ENCODE measurements at regions not wholly inside any gene's neighbourhood (a gene's known extent, or its start where the extent isn't known, plus 50 kb on each side); places are given as distances from the start of the nearest gene placed in this dataset.
"Not testable (repeated sequence)": the region's sequence is repeated elsewhere in the genome, so short reads cannot be mapped to it uniquely, and the experiment has no call there.

DNA sequence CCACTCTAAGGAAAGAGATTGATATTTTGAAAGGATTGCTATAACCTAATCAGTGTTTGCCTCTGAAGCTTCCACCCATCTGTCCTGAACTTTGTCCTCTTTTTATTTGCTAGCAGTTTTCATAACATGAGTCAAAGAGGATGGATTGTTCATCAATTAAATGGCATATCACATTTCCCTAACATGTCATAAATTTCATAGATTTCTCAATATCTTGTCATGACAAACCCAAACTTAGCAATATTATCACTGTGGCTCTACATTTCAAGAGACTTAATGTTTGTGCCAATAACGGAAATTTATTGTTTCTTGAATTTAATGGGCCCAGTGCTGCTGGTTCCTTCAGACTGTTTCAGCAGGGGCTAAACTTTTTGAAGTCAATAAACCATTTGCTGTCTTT lies 330.3 kb downstream of the CAAP1 start:
- no peak for ATAC-seq

GRCh38 chr9:26561928-26562327 lies 330.7 kb downstream of the CAAP1 start:
- ATAC-seq, result no peak

GRCh38 chr9:26559506-26559905 lies 333.1 kb downstream of the CAAP1 start:
- ATAC-seq, result no peak

GRCh38 chr9:26551971-26552370 lies 340.6 kb downstream of the CAAP1 start:
- no peak for ATAC-seq

DNA sequence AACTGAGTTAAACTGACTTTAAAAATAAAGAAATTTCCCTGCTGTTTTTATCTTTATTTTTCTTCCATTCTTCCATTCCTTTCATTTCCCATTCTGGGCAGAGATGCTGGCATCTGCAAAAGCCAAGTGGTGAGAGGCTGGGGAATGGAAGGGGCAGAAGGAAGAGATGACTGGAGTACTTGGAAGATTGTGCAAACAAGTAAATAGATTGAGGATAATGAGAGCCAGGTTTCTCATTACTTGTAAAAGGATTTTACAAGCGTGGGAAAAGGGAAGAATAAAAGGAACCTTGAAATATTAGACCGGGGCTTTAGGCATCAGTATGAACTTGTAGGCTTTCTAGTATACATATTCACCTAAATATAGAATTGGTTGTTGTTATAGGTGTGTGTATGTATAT lies 341.2 kb downstream of the CAAP1 start:
- no peak for ATAC-seq

DNA sequence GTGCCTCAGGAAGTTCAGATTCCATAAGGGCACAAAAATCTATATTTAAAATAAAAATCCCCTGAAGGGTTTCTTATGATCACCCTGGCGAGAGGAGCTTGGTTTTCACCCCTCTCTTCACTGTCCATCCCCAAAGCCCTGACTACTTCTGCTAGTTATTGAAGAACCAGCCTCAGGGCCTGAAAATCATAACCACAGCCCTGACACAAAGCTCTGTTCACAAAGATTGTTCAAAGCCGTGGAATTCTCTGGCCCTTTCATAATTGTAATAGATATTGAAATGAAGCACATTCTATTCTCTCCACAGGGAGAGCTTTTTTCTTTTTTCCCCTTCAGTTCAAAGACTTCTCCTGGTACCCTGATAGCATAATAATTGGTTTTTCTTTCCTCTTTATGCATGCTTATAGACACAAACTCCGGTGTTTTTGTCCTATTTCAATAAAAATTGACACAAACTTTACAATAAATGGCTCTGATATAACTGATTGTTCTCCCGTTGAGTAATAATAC lies 343.8 kb downstream of the CAAP1 start:
- ATAC-seq, result no peak

GRCh38 chr9:26539867-26540493 lies 352.6 kb downstream of the CAAP1 start:
- ATAC-seq, result no peak

- ATAC-seq, result no peak
These were observed 355.4 kb downstream of the CAAP1 start for GRCh38 chr9:26537211-26537610.

DNA sequence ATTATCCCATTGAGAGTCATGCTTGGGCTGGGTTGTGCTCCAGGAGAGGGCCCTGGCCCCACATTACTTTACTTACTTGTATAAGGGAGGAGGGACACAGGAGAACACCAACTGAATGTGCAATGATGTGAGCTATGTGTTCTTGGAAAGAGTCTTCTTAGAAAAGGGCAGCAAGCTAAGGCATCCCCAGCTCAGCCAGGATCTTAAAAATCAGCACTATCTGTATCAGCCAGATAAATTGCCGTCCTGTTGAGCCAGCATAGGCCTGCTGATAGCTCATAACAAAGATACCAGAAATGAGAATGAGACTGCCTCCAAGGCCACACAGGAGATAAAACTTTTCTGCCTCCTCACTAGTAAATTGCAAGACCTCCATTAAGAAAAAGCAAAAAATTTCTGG lies 357.5 kb downstream of the CAAP1 start:
- ATAC-seq, result no peak

GRCh38 chr9:26530841-26531240 lies 361.8 kb downstream of the CAAP1 start:
- no peak for ATAC-seq

DNA sequence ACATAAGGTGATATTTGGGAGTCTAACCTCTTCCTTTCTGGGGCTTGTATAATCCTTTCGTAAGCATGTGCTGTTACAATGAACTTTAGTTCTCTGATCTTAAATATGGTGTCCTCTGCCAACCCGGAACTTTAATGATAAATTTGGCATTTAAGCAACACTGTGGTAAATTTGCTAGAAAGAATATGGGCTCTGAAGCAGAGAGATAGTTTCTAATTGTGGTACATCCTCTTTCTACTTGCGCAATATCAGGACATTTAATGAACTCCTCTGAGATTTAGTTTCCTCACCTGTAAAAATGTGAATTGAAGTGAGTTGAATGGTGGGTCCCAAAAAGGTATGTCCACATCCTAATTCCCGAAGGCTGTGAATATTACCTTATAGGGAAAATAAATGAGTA lies 364.7 kb downstream of the CAAP1 start:
- no peak for ATAC-seq

DNA sequence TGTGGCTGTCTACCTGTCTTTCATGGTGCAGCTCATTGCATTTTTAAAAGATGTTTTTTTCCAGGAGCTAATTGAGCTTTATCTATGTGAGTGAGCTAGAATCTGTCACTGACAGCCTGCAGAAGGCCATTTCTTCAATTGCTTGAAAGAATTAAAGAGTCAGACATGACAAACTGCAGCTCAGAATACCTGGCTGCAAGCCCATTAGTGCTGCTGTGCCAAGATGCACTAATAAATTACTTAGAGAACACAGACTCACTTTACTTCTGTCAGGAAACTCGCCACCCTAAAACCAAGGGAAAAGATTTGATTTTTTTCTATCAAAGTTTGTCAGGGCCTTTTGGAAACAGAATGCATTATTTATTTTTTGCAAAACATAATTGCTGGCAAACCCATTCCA lies 368.3 kb downstream of the CAAP1 start:
- no peak for ATAC-seq

GRCh38 chr9:26523577-26523976 lies 369.0 kb downstream of the CAAP1 start:
- no peak for ATAC-seq

DNA sequence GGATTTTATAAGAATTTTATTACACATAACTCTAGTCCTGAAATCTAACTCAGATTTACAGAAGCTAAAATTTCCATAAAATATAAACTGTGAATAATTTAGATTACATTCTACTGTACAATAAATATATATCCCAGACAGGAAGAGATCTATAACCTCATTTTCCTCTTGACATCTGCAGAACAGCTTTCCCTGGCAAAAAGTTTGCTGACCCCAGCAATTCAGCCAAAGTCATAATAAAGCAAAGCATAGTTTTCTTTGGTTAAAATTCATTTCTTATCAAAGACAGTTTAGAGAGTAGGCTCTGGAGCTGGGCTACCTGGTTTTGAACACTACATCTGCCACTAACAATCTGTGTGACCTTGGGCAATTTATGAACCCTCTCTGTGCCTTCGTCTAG lies 372.5 kb downstream of the CAAP1 start:
- ATAC-seq, result no peak

- no peak for ATAC-seq
These were observed 375.7 kb downstream of the CAAP1 start for GRCh38 chr9:26516773-26517343.

- no peak for ATAC-seq
These were observed 378.9 kb downstream of the CAAP1 start for GRCh38 chr9:26513730-26514129.

GRCh38 chr9:26510137-26510536 lies 382.5 kb downstream of the CAAP1 start:
- no peak for ATAC-seq

DNA sequence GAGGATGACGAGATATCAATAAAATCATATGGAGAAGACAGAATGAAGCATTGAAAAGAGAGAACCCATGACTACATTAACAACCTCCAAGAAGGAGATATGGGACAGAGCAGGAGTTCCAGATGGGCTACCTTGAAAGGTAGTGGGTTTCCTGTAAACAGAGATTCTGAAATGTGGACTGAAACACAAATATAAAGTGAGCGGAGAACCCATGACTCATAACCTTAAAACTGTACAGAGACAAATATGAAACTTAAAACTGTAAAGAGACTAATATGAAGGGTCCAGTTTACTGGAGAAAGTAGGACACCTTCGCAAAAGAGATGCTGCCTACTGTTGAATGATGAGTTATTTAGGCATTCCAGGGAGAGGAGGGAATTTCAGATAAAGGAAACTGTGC lies 383.7 kb downstream of the CAAP1 start:
- no peak for ATAC-seq

- no peak for ATAC-seq
These were observed 388.5 kb downstream of the CAAP1 start for GRCh38 chr9:26504057-26504456.

- no peak for ATAC-seq
These were observed 390.3 kb downstream of the CAAP1 start for GRCh38 chr9:26502311-26502710.

DNA sequence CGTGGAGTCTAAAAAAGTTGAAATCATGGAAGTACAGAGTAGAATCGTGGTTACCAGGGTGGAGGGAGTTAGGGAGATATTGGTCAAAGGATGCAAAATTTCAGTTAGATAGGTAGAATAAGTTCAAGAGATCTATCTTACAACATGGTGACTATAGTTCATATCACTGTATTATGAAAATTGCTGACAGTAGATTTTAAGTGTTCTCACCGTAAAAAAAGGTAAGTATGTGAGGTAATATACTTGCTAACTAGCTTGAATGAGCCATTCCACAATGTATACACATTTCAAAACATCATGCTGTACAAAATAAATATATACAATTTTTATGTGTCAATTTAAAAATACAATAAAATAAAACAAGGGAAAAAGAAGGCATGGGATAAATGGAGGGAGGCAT lies 392.1 kb downstream of the CAAP1 start:
- ATAC-seq, result no peak

DNA sequence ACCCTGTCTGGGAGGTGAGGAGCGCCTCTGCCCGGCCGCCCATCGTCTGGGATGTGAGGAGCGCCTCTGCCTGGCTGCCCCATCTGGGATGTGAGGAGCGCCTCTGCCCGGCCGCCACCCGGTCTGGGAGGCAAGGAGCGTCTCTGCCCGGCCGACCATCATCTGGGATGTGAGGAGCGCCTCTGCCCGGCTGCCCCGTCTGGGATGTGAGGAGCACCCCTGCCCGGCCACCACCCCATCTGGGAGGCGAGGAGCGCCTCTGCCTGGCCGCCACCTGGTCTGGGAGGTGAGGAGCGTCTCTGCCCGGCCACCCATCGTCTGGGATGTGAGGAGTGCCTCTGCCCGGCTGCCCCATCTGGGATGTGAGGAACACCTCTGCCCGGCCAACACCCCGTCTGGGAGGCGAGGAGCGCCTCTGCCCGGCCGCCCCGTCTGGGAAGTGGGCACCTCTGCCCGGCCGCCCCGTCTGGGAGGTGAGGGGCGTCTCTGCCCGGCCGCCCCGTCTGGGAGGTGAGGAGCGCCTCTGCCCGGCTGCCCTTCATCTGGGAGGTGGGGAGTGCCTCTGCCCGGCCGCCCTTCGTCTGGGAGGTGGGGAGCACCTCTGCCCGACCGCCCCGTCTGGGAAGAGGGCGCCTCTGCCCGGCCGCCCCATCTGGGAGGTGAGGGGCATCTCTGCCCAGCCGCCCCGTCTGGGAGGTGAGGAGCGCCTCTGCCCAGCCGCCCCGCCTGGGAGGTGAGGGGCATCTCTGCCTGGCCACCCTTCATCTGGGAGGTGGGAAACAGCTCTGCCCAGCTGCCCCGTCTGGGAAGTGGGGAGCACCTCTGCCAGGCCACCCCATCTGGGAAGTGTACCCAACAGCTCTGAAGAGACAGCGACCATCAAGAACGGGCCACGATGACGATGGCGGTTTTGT lies 399.7 kb downstream of the CAAP1 start:
- not testable (repeated sequence) for ATAC-seq

DNA sequence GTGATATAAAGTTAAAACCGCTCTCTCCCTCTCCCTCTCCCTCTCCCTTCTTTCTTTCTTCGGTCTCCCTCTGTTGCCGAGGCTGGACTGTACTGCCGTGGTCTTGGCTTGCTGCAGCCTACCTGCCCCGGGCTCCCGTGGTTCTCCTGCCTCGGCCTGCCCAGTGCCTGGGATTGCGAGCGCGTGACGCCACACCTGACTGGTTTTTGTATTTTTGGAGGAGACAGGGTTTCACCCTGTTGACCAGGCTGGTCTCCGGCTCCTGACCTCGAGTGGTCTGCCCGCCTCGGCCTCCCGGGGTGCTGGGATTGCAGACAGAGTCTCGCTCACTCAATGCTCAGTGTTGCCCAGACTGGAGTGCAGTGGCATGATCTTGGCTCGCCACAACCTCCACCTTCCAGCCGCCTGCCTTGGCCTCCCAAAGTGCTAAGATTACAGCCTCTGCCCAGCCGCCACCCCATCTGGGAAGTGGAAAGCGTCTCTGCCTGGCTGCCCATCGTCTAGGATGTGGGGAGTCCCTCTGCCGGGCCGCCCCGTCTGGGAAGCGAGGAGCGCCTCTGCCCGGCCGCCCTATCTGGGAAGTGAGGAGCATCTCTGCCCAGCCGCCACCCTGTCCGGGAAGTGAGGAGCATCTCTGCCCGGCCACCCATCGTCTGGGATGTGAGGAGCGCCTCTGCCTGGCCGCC lies 400.5 kb downstream of the CAAP1 start:
- ATAC-seq, result not testable (repeated sequence)

All from esophagus mucosa (tissue), 1 donor.